T-helper 2 cell treated with Interferon-gamma antibody and Interleukin-4, amounts not matched to agents 5 μg/mL and 100 μg/mL, for 36 hours (primary cell): ENCODE measurements at regions not wholly inside any gene's neighbourhood (a gene's known extent, or its start where the extent isn't known, plus 50 kb on each side); places are given as distances from the start of the nearest gene placed in this dataset.
"Not testable (repeated sequence)": the region's sequence is repeated elsewhere in the genome, so short reads cannot be mapped to it uniquely, and the experiment has no call there.

Experiments
- DNase-seq: peaks from one replicate; pipeline ENCODE4 v3.0.0; 2021; ENCODE audit warnings: low spot score
- H3K27ac Mint-ChIP-seq: one replicate; pipeline ENCODE4 v1.8.0; 2021; ENCODE audit warnings: mild to moderate bottlenecking, mixed read lengths
- H3K27me3 Mint-ChIP-seq: one replicate; pipeline ENCODE4 v1.8.0; 2021; ENCODE audit warnings: low read depth, mixed read lengths
- H3K36me3 Mint-ChIP-seq: one replicate; pipeline ENCODE4 v1.8.0; 2021; ENCODE audit warnings: low read depth, mixed read lengths
- H3K4me1 Mint-ChIP-seq: one replicate; pipeline ENCODE4 v1.8.0; 2021; ENCODE audit warnings: low read depth, mixed read lengths
- H3K4me3 Mint-ChIP-seq: one replicate; pipeline ENCODE4 v1.8.0; 2022; ENCODE audit warnings: mild to moderate bottlenecking, moderate library complexity, mixed read lengths
- H3K9me3 Mint-ChIP-seq: one replicate; pipeline ENCODE4 v1.8.0; 2021; ENCODE audit warnings: mixed read lengths

- H3K9me3 Mint-ChIP-seq = no peaks in the 10 kb centered on the region
- no peaks in the 10 kb centered on the region for H3K4me1 Mint-ChIP-seq
- H3K36me3 Mint-ChIP-seq = no peaks in the 10 kb centered on the region
- no peak overlapping the region for H3K27ac Mint-ChIP-seq
- H3K4me3 Mint-ChIP-seq = no peak overlapping the region
- peaks cover 4% of the 10 kb centered on the region for H3K27me3 Mint-ChIP-seq
- no peak for DNase-seq
These were observed 291.9 kb downstream of the DMAC1 start for GRCh38 chr9:7507566-7508270.

GRCh38 chr9:7507026-7507425 lies 292.6 kb downstream of the DMAC1 start:
- no peak overlapping the region for H3K27ac Mint-ChIP-seq
- no peak for DNase-seq
- no peak overlapping the region for H3K4me3 Mint-ChIP-seq
- H3K36me3 Mint-ChIP-seq = no peaks in the 10 kb centered on the region
- no peaks in the 10 kb centered on the region for H3K9me3 Mint-ChIP-seq
- no peaks in the 10 kb centered on the region for H3K4me1 Mint-ChIP-seq
- peaks cover 4% of the 10 kb centered on the region for H3K27me3 Mint-ChIP-seq

GRCh38 chr9:7500521-7500920 lies 299.1 kb downstream of the DMAC1 start:
- no peaks in the 10 kb centered on the region for H3K9me3 Mint-ChIP-seq

GRCh38 chr9:7491641-7492040 lies 307.9 kb downstream of the DMAC1 start:
- no peak overlapping the region for H3K4me3 Mint-ChIP-seq
- DNase-seq = no peak
- peaks cover 3% of the 10 kb centered on the region for H3K27me3 Mint-ChIP-seq
- H3K9me3 Mint-ChIP-seq = no peaks in the 10 kb centered on the region
- H3K27ac Mint-ChIP-seq = no peak overlapping the region
- no peaks in the 10 kb centered on the region for H3K36me3 Mint-ChIP-seq
- H3K4me1 Mint-ChIP-seq = no peaks in the 10 kb centered on the region

More at GRCh38 chr9:7500521-7500920, 299.1 kb downstream of the DMAC1 start:
- Mint-ChIP-seq H3K36me3 (no peaks in the 10 kb centered on the region), H3K27me3 (peaks cover 9% of the 10 kb centered on the region), H3K4me1 (no peaks in the 10 kb centered on the region), H3K27ac (no peak overlapping the region), H3K4me3 (no peak overlapping the region)
- no peak for DNase-seq

GRCh38 chr9:7490317-7491108 lies 309.1 kb downstream of the DMAC1 start:
- DNase-seq = no peak
- no peaks in the 10 kb centered on the region for H3K4me1 Mint-ChIP-seq
- no peaks in the 10 kb centered on the region for H3K36me3 Mint-ChIP-seq
- H3K27ac Mint-ChIP-seq = no peak overlapping the region
- H3K27me3 Mint-ChIP-seq = no peaks in the 10 kb centered on the region
- H3K9me3 Mint-ChIP-seq = no peaks in the 10 kb centered on the region
- H3K4me3 Mint-ChIP-seq = no peak overlapping the region

- no peaks in the 10 kb centered on the region for H3K9me3 Mint-ChIP-seq
- H3K36me3 Mint-ChIP-seq = no peaks in the 10 kb centered on the region
- no peak for DNase-seq
- H3K4me1 Mint-ChIP-seq = no peaks in the 10 kb centered on the region
- no peak overlapping the region for H3K4me3 Mint-ChIP-seq
- H3K27me3 Mint-ChIP-seq = no peaks in the 10 kb centered on the region
- H3K27ac Mint-ChIP-seq = no peak overlapping the region
These were observed 310.5 kb downstream of the DMAC1 start for GRCh38 chr9:7489036-7489435.

GRCh38 chr9:7484014-7484413 lies 315.6 kb downstream of the DMAC1 start:
- DNase-seq, H3K9me3 Mint-ChIP-seq, H3K36me3 Mint-ChIP-seq, H3K4me3 Mint-ChIP-seq, H3K27me3 Mint-ChIP-seq, H3K4me1 Mint-ChIP-seq, H3K27ac Mint-ChIP-seq: not testable (repeated sequence)

- no peak for DNase-seq
- Mint-ChIP-seq H3K27me3 (peaks cover 6% of the 10 kb centered on the region), H3K27ac (no peak overlapping the region), H3K4me1 (no peaks in the 10 kb centered on the region), H3K4me3 (no peak overlapping the region), H3K9me3 (no peaks in the 10 kb centered on the region), H3K36me3 (no peaks in the 10 kb centered on the region)
These were observed 318.0 kb downstream of the DMAC1 start for GRCh38 chr9:7481570-7481969.

GRCh38 chr9:7479300-7479699 lies 320.3 kb downstream of the DMAC1 start:
- Mint-ChIP-seq H3K27ac (no peak overlapping the region), H3K4me3 (no peak overlapping the region), H3K27me3 (peaks cover 6% of the 10 kb centered on the region), H3K36me3 (no peaks in the 10 kb centered on the region), H3K4me1 (no peaks in the 10 kb centered on the region), H3K9me3 (no peaks in the 10 kb centered on the region)
- no peak for DNase-seq

- Mint-ChIP-seq H3K36me3 (no peaks in the 10 kb centered on the region), H3K4me3 (no peak overlapping the region), H3K4me1 (no peaks in the 10 kb centered on the region), H3K9me3 (no peaks in the 10 kb centered on the region), H3K27me3 (peaks cover 6% of the 10 kb centered on the region), H3K27ac (no peak overlapping the region)
- no peak for DNase-seq
These were observed 320.9 kb downstream of the DMAC1 start for GRCh38 chr9:7478646-7479045.

- peaks cover 20% of the 10 kb centered on the region for H3K27me3 Mint-ChIP-seq
- H3K27ac Mint-ChIP-seq = no peak overlapping the region
- H3K36me3 Mint-ChIP-seq = no peaks in the 10 kb centered on the region
- H3K4me3 Mint-ChIP-seq = no peak overlapping the region
- no peak for DNase-seq
- H3K4me1 Mint-ChIP-seq = no peaks in the 10 kb centered on the region
- no peaks in the 10 kb centered on the region for H3K9me3 Mint-ChIP-seq
These were observed 332.4 kb downstream of the DMAC1 start for GRCh38 chr9:7467186-7467585.

- Mint-ChIP-seq H3K4me1 (no peaks in the 10 kb centered on the region), H3K4me3 (no peak overlapping the region), H3K27me3 (peaks cover 9% of the 10 kb centered on the region), H3K9me3 (no peaks in the 10 kb centered on the region), H3K36me3 (no peaks in the 10 kb centered on the region), H3K27ac (no peak overlapping the region)
- DNase-seq = no peak
These were observed 337.8 kb downstream of the DMAC1 start for GRCh38 chr9:7461791-7462190.

- Mint-ChIP-seq H3K9me3 (no peaks in the 10 kb centered on the region), H3K27ac (no peak overlapping the region), H3K27me3 (peaks cover 11% of the 10 kb centered on the region), H3K36me3 (no peaks in the 10 kb centered on the region), H3K4me1 (no peaks in the 10 kb centered on the region), H3K4me3 (no peak overlapping the region)
- DNase-seq = no peak
These were observed 342.6 kb downstream of the DMAC1 start for GRCh38 chr9:7456793-7457530.

- Mint-ChIP-seq H3K27me3 (peaks cover 14% of the 10 kb centered on the region), H3K4me1 (no peaks in the 10 kb centered on the region), H3K4me3 (no peak overlapping the region), H3K27ac (no peak overlapping the region), H3K36me3 (no peaks in the 10 kb centered on the region), H3K9me3 (no peaks in the 10 kb centered on the region)
- DNase-seq = no peak
These were observed 343.2 kb downstream of the DMAC1 start for GRCh38 chr9:7456377-7456776.
